ENCODE measurements at regions not wholly inside any gene's neighbourhood (a gene's known extent, or its start where the extent isn't known, plus 50 kb on each side); places are given as distances from the start of the nearest gene placed in this dataset.

- DNase-seq (no peak), ATAC-seq (ENCODE audit: low read depth) (no peak)
- no peak overlapping the region for H3K4me3 Mint-ChIP-seq
- H3K4me2 ChIP-seq (replicated peaks; ENCODE audit: low read depth, low read length, poor library complexity, severe bottlenecking), result no peak overlapping the region
- H3K79me2 ChIP-seq (ENCODE audit: control insufficient read depth, insufficient read depth, low read length), result no peaks in the 10 kb centered on the region
- no peaks in the 10 kb centered on the region for H3K4me1 ChIP-seq (ENCODE audit: control insufficient read depth in 2 of 2, insufficient read depth in 2 of 2, low read length in 2 of 2)
- TF ChIP-seq CTCF (IDR thresholded peaks at IDR 0.05) (no peak), EZH2 (IDR thresholded peaks at IDR 0.05; ENCODE audit: borderline replicate concordance, insufficient read depth, low read depth, low read length, poor library complexity, severe bottlenecking) (no peak)
- H3K9me3 Mint-ChIP-seq (ENCODE audit: insufficient read depth), result peaks cover 2% of the 10 kb centered on the region
- 90% methylated on average over 2 of the region's 4 CpGs for WGBS (ENCODE audit: insufficient coverage)
- peaks cover 0 to 2% (median 0%) of the 10 kb centered on the region in 3 donors for H3K9me3 ChIP-seq (ENCODE audit: control extremely low read depth in 1 of 3, control insufficient read depth in 2 of 3, insufficient read depth in 1 of 3, low read length in 2 of 3)
- no peak overlapping the region for H2AFZ ChIP-seq (ENCODE audit: insufficient read depth, low read depth, low read length, poor library complexity, severe bottlenecking)
- no peak overlapping the region for H3K4me3 ChIP-seq (ENCODE audit: control extremely low read depth in 1 of 5, extremely low read depth in 1 of 5, insufficient read depth in 1 of 5, low read depth in 2 of 5, low read length in 4 of 5)
- H3K36me3 ChIP-seq (replicated peaks in 1 of 2; ENCODE audit: control extremely low read depth in 1 of 2, control insufficient read depth in 1 of 2, extremely low read depth in 1 of 2, insufficient read depth in 2 of 2, low read length in 1 of 2), result no peaks in the 10 kb centered on the region
- H3K27me3 Mint-ChIP-seq, result no peaks in the 10 kb centered on the region
- intact Hi-C loops (cut with micrococcal nuclease), result no loop called here
- H3K27me3 ChIP-seq (replicated peaks in 1 of 4; ENCODE audit: control extremely low read depth in 1 of 4, control insufficient read depth in 3 of 4, insufficient read depth in 4 of 4, low read length in 3 of 4), result no peaks in the 10 kb centered on the region
- ChIA-PET CTCF (no interaction called here), POLR2A (no interaction called here)
- H4K20me1 ChIP-seq (ENCODE audit: control insufficient read depth, insufficient read depth, low read length, poor library complexity, severe bottlenecking), result no peaks in the 10 kb centered on the region
- H3K9ac ChIP-seq (ENCODE audit: low read length), result no peak overlapping the region
- H3K27ac Mint-ChIP-seq, result no peak overlapping the region
- no peak overlapping the region for H3K27ac ChIP-seq (ENCODE audit: low read length in 2 of 2)
- H3K4me1 Mint-ChIP-seq, result no peaks in the 10 kb centered on the region
Measured at GRCh38 chr20:54759589-54759988, 284.2 kb downstream of the DOK5 start.

DNA sequence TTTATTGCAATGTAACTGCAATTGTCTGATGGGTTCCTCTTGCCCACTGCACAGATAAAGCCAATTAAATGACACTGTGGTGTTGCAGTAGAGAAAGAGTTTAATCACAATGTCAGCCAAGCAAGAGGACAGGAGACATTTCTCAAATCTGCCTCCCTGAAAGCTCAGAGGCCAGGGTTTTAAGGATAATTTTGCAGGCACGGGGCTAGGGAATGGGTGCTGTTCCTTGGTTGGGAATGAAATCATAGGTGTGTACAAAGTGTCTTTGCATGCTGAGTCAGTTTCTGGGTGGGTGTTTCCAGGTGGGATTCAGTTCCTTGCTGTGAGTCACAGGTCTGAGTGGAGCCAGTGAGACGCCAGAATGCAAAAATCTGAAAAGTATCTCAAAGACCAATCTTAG is 271.4 kb downstream of the DOK5 start:
- H2AFZ ChIP-seq (ENCODE audit: insufficient read depth, low read depth, low read length, poor library complexity, severe bottlenecking), result no peak overlapping the region
- POLR2A ChIA-PET, result no interaction called here
- DNase-seq, result no peak
- no peak overlapping the region for H3K4me3 Mint-ChIP-seq
- H3K4me1 ChIP-seq (ENCODE audit: control insufficient read depth in 2 of 2, insufficient read depth in 2 of 2, low read length in 2 of 2), result no peaks in the 10 kb centered on the region
- H3K4me3 ChIP-seq (ENCODE audit: control extremely low read depth in 1 of 5, extremely low read depth in 1 of 5, insufficient read depth in 1 of 5, low read depth in 2 of 5, low read length in 4 of 5), result no peak overlapping the region
- ATAC-seq (ENCODE audit: low read depth), result no peak
- H4K20me1 ChIP-seq (ENCODE audit: control insufficient read depth, insufficient read depth, low read length, poor library complexity, severe bottlenecking), result no peaks in the 10 kb centered on the region
- no peak overlapping the region for H3K9ac ChIP-seq (ENCODE audit: low read length)
- peaks cover 3% of the 10 kb centered on the region for H3K9me3 Mint-ChIP-seq (ENCODE audit: insufficient read depth)
- no peaks in the 10 kb centered on the region for H3K27me3 ChIP-seq (replicated peaks in 1 of 4; ENCODE audit: control extremely low read depth in 1 of 4, control insufficient read depth in 3 of 4, insufficient read depth in 4 of 4, low read length in 3 of 4)
- no peaks in the 10 kb centered on the region for H3K4me1 Mint-ChIP-seq
- no peaks in the 10 kb centered on the region for H3K79me2 ChIP-seq (ENCODE audit: control insufficient read depth, insufficient read depth, low read length)
- CTCF ChIA-PET, result no interaction called here
- no peak overlapping the region for H3K27ac Mint-ChIP-seq
- no peak overlapping the region for H3K27ac ChIP-seq (ENCODE audit: low read length in 2 of 2)
- no peaks in the 10 kb centered on the region for H3K27me3 Mint-ChIP-seq
- H3K9me3 ChIP-seq (ENCODE audit: control extremely low read depth in 1 of 3, control insufficient read depth in 2 of 3, insufficient read depth in 1 of 3, low read length in 2 of 3), result no peaks in the 10 kb centered on the region
- TF ChIP-seq CTCF (IDR thresholded peaks at IDR 0.05), result no peak
- TF ChIP-seq EZH2 (IDR thresholded peaks at IDR 0.05; ENCODE audit: borderline replicate concordance, insufficient read depth, low read depth, low read length, poor library complexity, severe bottlenecking), result no peak
- no peak overlapping the region for H3K4me2 ChIP-seq (replicated peaks; ENCODE audit: low read depth, low read length, poor library complexity, severe bottlenecking)
- WGBS (ENCODE audit: insufficient coverage), result 90% methylated on average over 2 of the region's 2 CpGs
- no peaks in the 10 kb centered on the region for H3K36me3 ChIP-seq (replicated peaks in 1 of 2; ENCODE audit: control extremely low read depth in 1 of 2, control insufficient read depth in 1 of 2, extremely low read depth in 1 of 2, insufficient read depth in 2 of 2, low read length in 1 of 2)
- intact Hi-C loops (cut with micrococcal nuclease), result no loop called here
